HG03045 (cell line): ENCODE measurements at regions not wholly inside any gene's neighbourhood (a gene's known extent, or its start where the extent isn't known, plus 50 kb on each side); places are given as distances from the start of the nearest gene placed in this dataset.
"Not testable (repeated sequence)": the region's sequence is repeated elsewhere in the genome, so short reads cannot be mapped to it uniquely, and the experiment has no call there.

Experiments
- ATAC-seq: cut with Tn5 transposase; IDR thresholded peaks from one replicate; pipeline ENCODE4 v1.9.1; 2021; ENCODE audit warnings: mild to moderate bottlenecking, moderate library complexity; ENCODE audit not compliant: unreplicated experiment

- no peak for ATAC-seq
These were observed 220.7 kb downstream of the TACR3 start for GRCh38 chr4:103499094-103499493.

GRCh38 chr4:103498161-103499070, 221.4 kb downstream of the TACR3 start:
- peak; percentile 89 for ATAC-seq

- ATAC-seq, result peak; percentile 44
These were observed 222.1 kb downstream of the TACR3 start for GRCh38 chr4:103497692-103498091.

- ATAC-seq, result no peak
These were observed 223.0 kb downstream of the TACR3 start for GRCh38 chr4:103496800-103497199.

DNA sequence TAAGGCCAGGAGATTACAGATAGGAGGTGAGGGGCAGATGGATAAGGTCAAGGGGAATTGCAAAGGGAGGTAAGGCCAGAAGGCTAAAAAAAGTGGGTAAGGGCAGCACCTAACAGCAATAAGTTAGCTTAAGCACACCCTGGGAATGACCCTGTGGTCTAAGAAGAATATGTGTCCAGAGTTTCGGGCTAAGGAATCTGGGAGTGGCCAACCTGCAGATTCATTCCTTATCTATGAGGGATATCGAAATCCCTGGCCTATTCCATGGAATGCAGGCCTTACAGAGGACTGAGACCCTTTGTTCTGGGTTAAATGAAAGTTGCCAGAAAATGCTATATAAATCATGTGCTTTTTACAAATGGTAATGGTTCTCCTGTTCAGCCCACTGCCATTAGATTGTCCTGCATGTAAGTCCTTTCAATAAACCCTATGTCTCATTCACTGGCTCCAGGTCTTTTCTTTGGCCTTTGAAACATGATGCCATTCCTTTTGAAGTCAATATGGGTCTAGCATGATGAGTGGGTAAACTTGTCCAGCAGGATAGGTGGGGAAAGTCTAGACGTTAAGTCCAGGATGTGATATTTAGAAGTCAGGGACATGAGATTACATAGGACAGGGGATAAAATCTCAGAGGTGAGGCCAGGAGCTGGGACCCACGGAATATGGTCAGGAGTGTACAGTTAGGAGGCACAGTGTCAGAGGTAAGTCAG, 226.2 kb downstream of the TACR3 start:
- no peak for ATAC-seq

GRCh38 chr4:103485296-103485695, 234.5 kb downstream of the TACR3 start:
- not testable (repeated sequence) for ATAC-seq

DNA sequence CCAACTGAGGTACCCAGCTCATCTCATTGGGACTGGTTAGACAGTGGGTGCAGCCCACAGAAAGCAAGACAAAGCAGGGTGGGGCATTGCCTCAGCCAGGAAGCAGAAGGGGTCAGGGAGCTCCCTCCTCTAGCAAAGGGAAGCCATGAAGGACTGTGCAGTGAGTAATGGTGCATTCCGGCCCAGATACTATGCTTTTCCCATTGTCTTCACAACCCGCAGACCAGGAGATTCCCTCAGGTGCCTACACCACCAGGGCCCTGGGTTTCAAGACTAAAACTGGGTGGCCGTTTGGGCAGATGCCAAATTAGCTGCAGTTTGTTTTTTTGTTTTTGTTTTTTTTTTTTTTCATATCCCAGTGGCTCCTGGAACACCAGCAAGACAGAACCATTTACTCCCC, 235.3 kb downstream of the TACR3 start:
- no peak for ATAC-seq

GRCh38 chr4:103482893-103483292, 236.9 kb downstream of the TACR3 start:
- no peak for ATAC-seq

- ATAC-seq, result no peak
These were observed 237.3 kb downstream of the TACR3 start for GRCh38 chr4:103482471-103482870.

GRCh38 chr4:103478734-103479133, 241.1 kb downstream of the TACR3 start:
- no peak for ATAC-seq

GRCh38 chr4:103478210-103478609, 241.6 kb downstream of the TACR3 start:
- no peak for ATAC-seq

DNA sequence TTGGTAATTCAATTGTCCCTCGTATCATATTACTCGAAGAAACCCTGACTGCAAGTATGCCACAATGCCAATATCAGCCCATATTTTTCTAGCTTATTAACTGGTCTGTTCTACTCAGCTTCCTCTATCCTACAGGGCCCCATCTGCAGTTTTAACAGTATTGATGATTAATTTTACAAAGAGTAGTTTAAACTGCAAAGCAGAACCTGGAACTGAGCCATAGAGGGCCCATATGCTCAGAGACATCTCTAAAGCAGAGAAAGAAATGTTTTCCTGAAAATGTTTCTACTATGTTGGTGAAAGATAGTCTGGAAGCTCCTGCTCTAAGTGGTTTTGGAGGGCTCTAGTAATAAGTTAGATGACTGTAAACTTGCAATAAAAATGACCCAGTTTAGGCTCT, 259.4 kb upstream of the CENPE start:
- ATAC-seq, result no peak

- no peak for ATAC-seq
These were observed 253.2 kb upstream of the CENPE start for GRCh38 chr4:103451341-103451740.

DNA sequence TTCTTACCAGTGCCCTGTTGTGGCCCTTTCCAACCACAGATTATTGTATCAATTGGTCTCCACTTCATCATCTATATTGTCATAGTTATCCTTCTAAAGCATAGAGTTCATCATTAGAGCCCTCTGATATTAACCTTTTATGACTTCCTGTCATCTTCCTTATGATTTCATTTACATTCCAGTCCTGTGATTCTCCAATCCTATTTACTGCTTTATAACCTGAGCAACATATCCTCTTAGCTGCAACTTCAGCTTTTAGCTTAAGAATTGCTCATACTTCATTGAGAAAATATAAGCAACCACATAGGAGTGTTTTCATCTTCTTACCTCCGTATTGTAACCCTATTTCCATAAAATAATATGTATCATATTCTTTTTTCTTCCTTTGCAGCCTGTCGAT, 252.6 kb upstream of the CENPE start:
- no peak for ATAC-seq

DNA sequence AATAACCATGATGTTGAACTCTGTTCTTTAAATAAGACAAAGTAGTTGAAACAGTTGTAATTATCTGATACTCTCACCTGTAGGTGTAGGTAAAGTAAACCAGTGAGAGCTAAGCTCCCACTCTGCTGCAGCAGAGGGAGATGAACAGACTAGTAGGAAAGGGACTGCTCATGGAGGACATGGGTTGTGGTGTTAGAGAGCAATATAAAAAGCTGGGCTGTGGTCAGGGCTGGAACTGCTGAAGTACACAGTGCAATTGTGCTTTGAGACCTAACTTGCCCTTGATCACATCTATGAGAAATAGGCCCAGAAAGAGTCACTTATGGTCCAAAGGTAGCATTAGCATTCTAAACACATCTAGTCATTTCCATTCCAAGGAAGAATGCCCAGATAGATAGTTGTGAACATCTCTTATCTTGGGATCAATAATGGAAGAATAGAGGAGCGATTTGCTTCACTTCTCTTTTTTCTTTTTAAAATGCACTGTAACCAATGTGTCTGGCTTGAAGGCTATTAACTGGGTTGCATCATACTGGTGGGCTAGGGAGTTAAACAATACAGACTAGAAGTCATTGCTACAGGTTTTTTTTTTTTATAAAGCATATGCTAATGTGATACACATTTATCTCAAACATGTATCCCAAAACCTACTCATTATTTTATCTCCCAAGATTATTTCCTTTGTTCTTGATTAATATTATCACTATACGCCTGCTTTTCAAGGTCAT, 251.3 kb upstream of the CENPE start:
- no peak for ATAC-seq

DNA sequence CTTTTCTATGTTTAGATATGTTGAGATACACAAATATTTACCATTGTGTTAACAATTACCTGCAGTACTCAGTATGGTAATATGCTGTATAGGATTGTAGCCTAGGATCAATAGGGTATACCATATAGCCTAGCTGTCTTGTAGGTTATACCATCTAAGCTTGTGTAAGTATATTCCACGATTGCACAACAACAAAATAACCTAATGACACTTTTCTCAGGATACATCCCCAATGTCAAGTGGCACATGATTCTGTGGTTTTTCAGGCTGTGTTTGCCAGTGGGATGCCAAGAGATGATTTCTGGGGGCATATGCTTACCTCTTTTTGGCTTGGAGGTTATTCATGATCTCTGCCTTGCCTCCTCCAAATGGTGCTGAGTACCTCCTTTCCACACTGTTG, 247.2 kb upstream of the CENPE start:
- ATAC-seq, result no peak

- no peak for ATAC-seq
These were observed 245.2 kb upstream of the CENPE start for GRCh38 chr4:103443324-103443723.

DNA sequence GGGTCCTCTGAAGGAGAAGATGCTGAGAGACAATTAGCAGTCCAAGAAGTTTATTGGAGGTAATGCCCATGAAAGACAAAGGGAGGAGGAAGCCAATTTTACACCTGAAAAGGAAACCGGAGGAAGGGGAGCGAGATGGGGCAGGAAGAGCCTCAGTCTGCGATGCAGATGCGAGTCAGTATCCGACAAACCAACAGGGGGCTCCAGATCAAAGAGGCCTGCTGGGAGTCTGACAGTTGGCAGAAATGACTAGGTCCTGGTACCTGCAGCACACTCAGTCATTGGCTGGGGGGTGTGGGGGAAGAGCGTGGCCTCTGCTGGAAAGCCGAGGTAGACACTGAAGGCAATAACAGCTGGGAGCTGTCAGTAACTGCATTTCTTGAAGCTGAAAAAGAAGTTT, 231.1 kb upstream of the CENPE start:
- peak; percentile 59 for ATAC-seq

DNA sequence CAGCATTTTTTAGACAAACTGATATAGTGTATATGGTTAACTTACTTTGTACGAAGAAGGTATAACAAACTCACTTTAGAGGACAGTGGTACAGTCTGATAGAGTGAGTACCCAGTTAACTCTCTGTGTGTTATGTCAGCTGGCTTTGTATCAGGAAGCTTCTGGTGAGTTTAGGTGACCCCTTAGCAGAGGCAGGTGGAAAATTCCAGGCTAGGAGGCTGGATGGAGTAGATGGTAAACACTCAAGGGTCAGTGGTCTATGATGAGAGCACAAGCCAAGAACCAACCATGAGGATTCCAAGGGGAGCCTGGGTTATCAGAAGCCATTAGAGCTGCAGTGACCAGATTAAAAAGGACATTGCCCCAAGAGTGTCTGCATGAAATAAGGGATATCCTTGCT, 227.3 kb upstream of the CENPE start:
- ATAC-seq, result no peak

DNA sequence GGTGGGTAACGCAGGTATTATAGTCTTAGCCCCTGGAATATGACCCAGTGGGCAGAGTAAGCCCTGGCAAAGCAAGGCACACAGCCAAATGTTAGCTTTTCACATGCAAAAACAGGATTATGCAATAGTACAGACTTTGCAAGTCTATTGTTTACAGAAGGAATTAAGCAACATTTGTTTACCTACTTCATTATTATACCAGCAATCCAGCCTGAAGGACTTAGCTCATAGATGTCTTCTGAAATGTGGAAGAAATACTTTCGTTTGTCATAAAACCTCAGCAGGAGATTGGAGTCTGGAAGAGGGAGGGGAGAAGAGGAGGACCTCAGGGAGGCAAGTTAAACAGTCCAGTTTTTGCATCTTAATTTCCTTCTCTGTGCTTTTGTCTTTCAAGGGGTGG, 226.7 kb upstream of the CENPE start:
- ATAC-seq, result no peak

DNA sequence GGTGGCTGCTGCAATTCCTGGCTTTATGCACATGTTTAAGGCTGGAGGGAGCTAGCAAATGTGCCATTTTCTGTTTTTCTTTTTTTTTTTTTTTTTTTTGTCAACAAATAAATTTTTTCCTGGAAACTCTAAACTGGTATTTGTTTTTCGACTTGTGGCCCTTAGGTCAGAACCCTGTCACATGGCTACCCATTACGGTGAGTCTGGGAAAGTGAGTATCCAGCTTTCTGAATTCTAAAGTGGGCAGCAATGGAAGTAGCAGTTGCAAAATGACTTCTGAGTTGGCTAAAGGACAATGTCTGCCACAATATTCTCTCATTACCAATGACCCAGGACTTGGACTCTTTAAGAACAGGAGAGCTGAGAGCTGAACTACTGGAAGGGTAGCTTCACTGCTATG, 225.1 kb upstream of the CENPE start:
- no peak for ATAC-seq
